ENCODE measurements at regions not wholly inside any gene's neighbourhood (a gene's known extent, or its start where the extent isn't known, plus 50 kb on each side); places are given as distances from the start of the nearest gene placed in this dataset.

DNA sequence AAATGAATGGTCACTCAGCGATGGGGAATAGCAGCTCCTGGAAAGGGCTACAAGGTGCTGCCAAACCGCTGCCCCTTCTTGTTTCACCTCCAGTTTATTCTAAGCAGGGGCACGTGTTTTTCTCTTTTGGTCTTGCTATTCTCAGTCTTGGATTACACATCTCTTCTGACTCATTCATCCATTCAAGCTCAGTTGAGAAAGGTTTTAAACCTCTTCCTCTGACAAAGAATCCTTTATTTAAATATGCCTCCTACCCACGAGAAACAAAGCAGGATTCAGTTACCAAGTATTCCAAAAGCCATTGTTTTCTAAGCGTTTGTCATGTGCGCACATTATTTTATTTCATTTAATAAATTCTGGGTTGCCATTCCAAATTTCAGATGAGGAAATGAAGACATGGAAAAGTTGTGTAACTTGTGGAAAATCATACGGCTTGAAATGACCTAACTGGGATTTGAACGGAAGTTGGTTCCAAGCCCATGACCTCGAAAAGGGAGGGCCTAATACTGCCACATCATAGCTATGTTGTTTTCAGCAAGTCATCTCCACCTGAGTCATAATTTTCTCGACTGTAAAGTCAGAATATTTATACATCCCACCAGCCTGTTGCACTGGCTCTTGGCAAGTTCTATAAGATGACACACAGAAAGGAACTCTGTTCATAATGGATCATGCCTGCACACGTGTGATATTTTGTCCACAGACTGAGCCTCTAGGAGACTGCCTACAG is 292.0 kb upstream of the SLCO3A1 start:
- Histone ChIP-seq H3K4me3 (ENCODE audit: low read depth, low read length, poor library complexity, severe bottlenecking) (no peak overlapping the region), H3K9me3 (ENCODE audit: low read length) (no peaks in the 10 kb centered on the region), H3K4me1 (ENCODE audit: insufficient read depth, low read length, poor library complexity, severe bottlenecking) (no peaks in the 10 kb centered on the region), H3K27ac (ENCODE audit: low read depth, low read length, poor library complexity, severe bottlenecking) (no peak overlapping the region), H3K36me3 (ENCODE audit: insufficient read depth, low read length) (no peaks in the 10 kb centered on the region), H3K79me2 (ENCODE audit: insufficient read depth, low read depth, low read length) (no peaks in the 10 kb centered on the region), H4K20me1 (ENCODE audit: insufficient read depth, low read length) (no peaks in the 10 kb centered on the region), H3K9me2 (ENCODE audit: insufficient read depth, low read length) (no peaks in the 10 kb centered on the region), H3K4me2 (ENCODE audit: low read length) (no peak overlapping the region), H2AFZ (ENCODE audit: low read length) (no peak overlapping the region)
- intact Hi-C loops (cut with micrococcal nuclease; ENCODE audit: unreplicated experiment): no loop called here
- POLR2A ChIA-PET: no interaction called here
- BruUV-seq (replicated peaks): no TSS peak
- CTCF ChIA-PET (ENCODE audit: unreplicated experiment): no interaction called here
- TF ChIP-seq CTCF (conservative IDR thresholded peaks at IDR 0.05; ENCODE audit: low read length): no peak
- no peak for TF ChIP-seq EZH2phosphoT487 (IDR thresholded peaks at IDR 0.05; ENCODE audit: borderline replicate concordance, low read depth, low read length)
- no peak for DNase-seq (ENCODE audit: low spot score)

DNA sequence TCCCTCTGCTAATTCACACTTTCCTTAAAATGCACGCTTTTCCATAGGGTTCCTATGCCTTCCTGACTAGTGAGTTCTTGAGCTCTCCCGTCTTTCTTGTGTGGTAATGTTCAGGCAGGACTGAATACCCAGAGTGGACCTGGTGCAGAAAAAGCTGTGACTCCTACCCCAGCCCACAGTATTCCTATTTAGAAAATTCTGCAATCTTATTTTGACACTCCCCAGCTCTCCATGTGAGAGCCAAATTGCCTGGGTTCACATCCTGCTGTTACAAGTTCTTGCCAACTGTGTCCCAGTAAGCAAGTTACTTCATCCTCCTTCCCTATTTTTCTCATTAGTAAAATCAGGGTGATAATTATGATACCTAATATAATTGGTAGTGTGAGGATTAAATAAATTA is 290.8 kb upstream of the SLCO3A1 start:
- Histone ChIP-seq H3K36me3 (ENCODE audit: insufficient read depth, low read length) (no peaks in the 10 kb centered on the region), H3K4me2 (ENCODE audit: low read length) (no peak overlapping the region), H3K4me1 (ENCODE audit: insufficient read depth, low read length, poor library complexity, severe bottlenecking) (no peaks in the 10 kb centered on the region), H3K9me2 (ENCODE audit: insufficient read depth, low read length) (no peaks in the 10 kb centered on the region), H4K20me1 (ENCODE audit: insufficient read depth, low read length) (no peaks in the 10 kb centered on the region), H3K9me3 (ENCODE audit: low read length) (no peaks in the 10 kb centered on the region), H2AFZ (ENCODE audit: low read length) (no peak overlapping the region), H3K27ac (ENCODE audit: low read depth, low read length, poor library complexity, severe bottlenecking) (no peak overlapping the region), H3K4me3 (ENCODE audit: low read depth, low read length, poor library complexity, severe bottlenecking) (no peak overlapping the region), H3K79me2 (ENCODE audit: insufficient read depth, low read depth, low read length) (no peaks in the 10 kb centered on the region)
- intact Hi-C loops (cut with micrococcal nuclease; ENCODE audit: unreplicated experiment): no loop called here
- ChIA-PET CTCF (ENCODE audit: unreplicated experiment) (no interaction called here), POLR2A (no interaction called here)
- DNase-seq (ENCODE audit: low spot score): no peak
- no TSS peak for BruUV-seq (replicated peaks)
- TF ChIP-seq CTCF (conservative IDR thresholded peaks at IDR 0.05; ENCODE audit: low read length) (no peak), EZH2phosphoT487 (IDR thresholded peaks at IDR 0.05; ENCODE audit: borderline replicate concordance, low read depth, low read length) (no peak)

- BruUV-seq (replicated peaks): no TSS peak
- no peaks in the 10 kb centered on the region for H3K4me1 ChIP-seq (ENCODE audit: insufficient read depth, low read length, poor library complexity, severe bottlenecking)
- CTCF ChIA-PET (ENCODE audit: unreplicated experiment): no interaction called here
- DNase-seq (ENCODE audit: low spot score): no peak
- TF ChIP-seq EZH2phosphoT487 (IDR thresholded peaks at IDR 0.05; ENCODE audit: borderline replicate concordance, low read depth, low read length) (no peak), CTCF (conservative IDR thresholded peaks at IDR 0.05; ENCODE audit: low read length) (no peak)
- no peaks in the 10 kb centered on the region for H4K20me1 ChIP-seq (ENCODE audit: insufficient read depth, low read length)
- H3K36me3 ChIP-seq (ENCODE audit: insufficient read depth, low read length): no peaks in the 10 kb centered on the region
- H3K79me2 ChIP-seq (ENCODE audit: insufficient read depth, low read depth, low read length): no peaks in the 10 kb centered on the region
- no peak overlapping the region for H3K4me2 ChIP-seq (ENCODE audit: low read length)
- no peak overlapping the region for H3K4me3 ChIP-seq (ENCODE audit: low read depth, low read length, poor library complexity, severe bottlenecking)
- H3K27ac ChIP-seq (ENCODE audit: low read depth, low read length, poor library complexity, severe bottlenecking): no peak overlapping the region
- H3K9me2 ChIP-seq (ENCODE audit: insufficient read depth, low read length): no peaks in the 10 kb centered on the region
- no peak overlapping the region for H2AFZ ChIP-seq (ENCODE audit: low read length)
- no peaks in the 10 kb centered on the region for H3K9me3 ChIP-seq (ENCODE audit: low read length)
- POLR2A ChIA-PET: no interaction called here
- intact Hi-C loops (cut with micrococcal nuclease; ENCODE audit: unreplicated experiment): no loop called here
These were observed 288.9 kb upstream of the SLCO3A1 start for GRCh38 chr15:91564631-91565030.
